Activated B cell treated with CpG ODN at 0.5 μM for 24 hours (primary cell): ENCODE measurements at regions not wholly inside any gene's neighbourhood (a gene's known extent, or its start where the extent isn't known, plus 50 kb on each side); places are given as distances from the start of the nearest gene placed in this dataset.

Source experiments
- ATAC-seq: fragments of 200-7000 bp; cut with Tn5 transposase; one replicate; pipeline ENCODE4 v1.10.0; 2021; ENCODE audit warnings: low read depth, mild to moderate bottlenecking, moderate library complexity
- CTCF ChIA-PET: fragments of 350-600 bp; sonication (Branson Sonifier 250); formaldehyde crosslinking; loops from one replicate; lab custom pipeline; 2021; ENCODE audit warnings: antibody characterized with exemption; lab: Charles Lee
- POLR2A ChIA-PET: fragments of 350-600 bp; sonication (Branson Sonifier 250); formaldehyde crosslinking; loops from one replicate; lab custom pipeline; 2021; ENCODE audit warnings: antibody characterized with exemption; lab: Charles Lee
- DNase-seq: peaks from one replicate; pipeline ENCODE4 v3.0.0; 2022
- H3K27ac Mint-ChIP-seq: one replicate; pipeline ENCODE4 v1.8.0; 2020; ENCODE audit warnings: mixed read lengths
- H3K27me3 Mint-ChIP-seq: one replicate; pipeline ENCODE4 v1.8.0; 2021; ENCODE audit warnings: mixed read lengths
- H3K36me3 Mint-ChIP-seq: one replicate; pipeline ENCODE4 v1.8.0; 2021; ENCODE audit warnings: low read depth, mixed read lengths
- H3K4me1 Mint-ChIP-seq: one replicate; pipeline ENCODE4 v1.8.0; 2021; ENCODE audit warnings: mixed read lengths
- H3K4me3 Mint-ChIP-seq: one replicate; pipeline ENCODE4 v1.8.0; 2020; ENCODE audit warnings: mild to moderate bottlenecking, mixed read lengths
- H3K9me3 Mint-ChIP-seq: one replicate; pipeline ENCODE4 v1.8.0; 2020; ENCODE audit warnings: mixed read lengths
- intact Hi-C: fragments of 100-400 bp; cut with micrococcal nuclease; formaldehyde crosslinking; loops from one replicate; pipeline ENCODE4 v1.15.1; 2024
- TF ChIP-seq, protein P1 (sequence below): fragments of 200-600 bp; IDR thresholded peaks from one replicate; pipeline ENCODE4 v1.8.0; 2022; ENCODE audit warnings: antibody characterized with exemption, mild to moderate bottlenecking

DNA sequence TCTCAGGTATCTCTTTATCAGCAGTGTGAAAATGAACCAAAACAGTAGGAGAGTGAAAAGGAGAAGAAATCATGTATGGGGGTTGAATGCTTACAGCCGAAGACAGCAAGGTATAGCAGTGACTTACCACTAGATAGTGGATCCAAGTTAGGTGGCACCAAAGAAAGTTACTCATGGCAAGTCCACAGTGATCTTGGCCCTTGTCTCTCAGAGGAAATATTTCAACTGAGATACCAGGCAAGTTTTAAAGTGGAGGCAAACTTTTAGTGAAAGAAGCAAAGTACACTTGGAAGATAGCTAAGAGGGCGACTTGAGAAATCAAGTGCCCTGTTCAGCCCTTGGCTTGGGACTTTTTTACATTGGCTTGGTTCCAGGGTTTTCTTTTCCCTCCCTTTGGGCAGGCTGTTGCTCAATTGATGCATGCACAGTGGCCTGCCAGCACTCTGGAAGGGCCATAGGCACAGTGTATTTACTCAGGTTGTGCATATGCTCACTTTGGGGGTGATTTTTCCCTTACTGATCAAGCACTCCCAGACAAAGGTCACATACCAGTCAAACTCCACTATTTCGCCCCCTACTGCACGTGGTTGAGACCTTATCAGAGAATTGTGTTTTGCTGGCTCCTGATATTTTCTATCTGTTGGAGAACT, 329.5 kb upstream of the KHDRBS2 start:
- TF ChIP-seq, protein P1, sequence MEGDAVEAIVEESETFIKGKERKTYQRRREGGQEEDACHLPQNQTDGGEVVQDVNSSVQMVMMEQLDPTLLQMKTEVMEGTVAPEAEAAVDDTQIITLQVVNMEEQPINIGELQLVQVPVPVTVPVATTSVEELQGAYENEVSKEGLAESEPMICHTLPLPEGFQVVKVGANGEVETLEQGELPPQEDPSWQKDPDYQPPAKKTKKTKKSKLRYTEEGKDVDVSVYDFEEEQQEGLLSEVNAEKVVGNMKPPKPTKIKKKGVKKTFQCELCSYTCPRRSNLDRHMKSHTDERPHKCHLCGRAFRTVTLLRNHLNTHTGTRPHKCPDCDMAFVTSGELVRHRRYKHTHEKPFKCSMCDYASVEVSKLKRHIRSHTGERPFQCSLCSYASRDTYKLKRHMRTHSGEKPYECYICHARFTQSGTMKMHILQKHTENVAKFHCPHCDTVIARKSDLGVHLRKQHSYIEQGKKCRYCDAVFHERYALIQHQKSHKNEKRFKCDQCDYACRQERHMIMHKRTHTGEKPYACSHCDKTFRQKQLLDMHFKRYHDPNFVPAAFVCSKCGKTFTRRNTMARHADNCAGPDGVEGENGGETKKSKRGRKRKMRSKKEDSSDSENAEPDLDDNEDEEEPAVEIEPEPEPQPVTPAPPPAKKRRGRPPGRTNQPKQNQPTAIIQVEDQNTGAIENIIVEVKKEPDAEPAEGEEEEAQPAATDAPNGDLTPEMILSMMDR: no peak
- CTCF ChIA-PET: no interaction called here
- Mint-ChIP-seq H3K9me3 (peaks cover 3% of the 10 kb centered on the region), H3K27ac (no peak overlapping the region), H3K4me1 (peaks cover 2% of the 10 kb centered on the region), H3K27me3 (no peaks in the 10 kb centered on the region), H3K36me3 (no peaks in the 10 kb centered on the region), H3K4me3 (no peak overlapping the region)
- no peak for DNase-seq
- POLR2A ChIA-PET: no interaction called here
- intact Hi-C loops: no loop called here
- no peak for ATAC-seq

DNA sequence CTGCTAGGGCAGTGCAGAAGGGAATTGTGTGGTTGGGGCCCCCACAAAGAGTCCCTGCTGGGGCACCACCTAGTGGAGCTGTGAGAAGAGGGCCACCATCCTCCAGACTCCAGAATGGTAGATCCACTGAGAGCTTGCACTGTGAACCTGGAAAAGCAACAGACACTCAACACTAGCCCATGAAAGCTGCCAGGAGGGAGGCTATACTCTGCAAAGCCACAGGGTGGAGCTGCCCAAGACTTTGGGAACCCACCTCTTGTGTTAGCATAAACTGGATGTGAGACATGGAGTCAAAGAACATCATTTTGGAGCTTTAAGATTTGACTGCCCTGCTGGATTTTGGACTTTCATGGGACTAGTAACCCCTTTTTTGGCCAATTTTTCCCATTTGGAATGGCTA, 328.4 kb upstream of the KHDRBS2 start:
- H3K27ac Mint-ChIP-seq: no peak overlapping the region
- intact Hi-C loops: no loop called here
- H3K27me3 Mint-ChIP-seq: no peaks in the 10 kb centered on the region
- TF ChIP-seq, protein P1: no peak
- DNase-seq (no peak), ATAC-seq (no peak)
- peaks cover 8% of the 10 kb centered on the region for H3K9me3 Mint-ChIP-seq
- ChIA-PET CTCF (no interaction called here), POLR2A (no interaction called here)
- H3K4me1 Mint-ChIP-seq: peaks cover 2% of the 10 kb centered on the region
- no peaks in the 10 kb centered on the region for H3K36me3 Mint-ChIP-seq
- H3K4me3 Mint-ChIP-seq: no peak overlapping the region

DNA sequence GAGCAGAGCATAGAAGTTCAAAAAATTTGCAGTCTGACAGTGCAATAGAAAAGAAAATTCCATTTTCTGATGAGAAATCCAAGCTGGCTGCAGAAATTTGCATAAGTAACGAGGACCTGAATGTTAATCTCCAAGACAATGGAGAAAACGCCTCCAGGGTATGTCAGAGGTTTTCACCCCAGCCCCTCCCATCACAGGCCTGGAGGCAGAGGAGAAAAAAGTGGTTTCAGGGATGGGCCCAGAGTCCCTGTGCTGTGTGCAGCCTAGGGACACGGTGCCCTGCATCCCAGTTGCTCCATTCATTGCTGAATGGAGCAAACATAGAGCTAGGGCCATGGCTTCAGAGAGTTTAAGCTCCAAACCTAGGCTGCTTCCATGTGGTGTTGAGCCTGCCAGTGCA, 327.9 kb upstream of the KHDRBS2 start:
- POLR2A ChIA-PET: no interaction called here
- TF ChIP-seq, protein P1: no peak
- DNase-seq: no peak
- H3K27me3 Mint-ChIP-seq: no peaks in the 10 kb centered on the region
- CTCF ChIA-PET: no interaction called here
- H3K27ac Mint-ChIP-seq: no peak overlapping the region
- no peak for ATAC-seq
- H3K4me3 Mint-ChIP-seq: no peak overlapping the region
- peaks cover 8% of the 10 kb centered on the region for H3K9me3 Mint-ChIP-seq
- peaks cover 2% of the 10 kb centered on the region for H3K4me1 Mint-ChIP-seq
- no peaks in the 10 kb centered on the region for H3K36me3 Mint-ChIP-seq
- intact Hi-C loops: no loop called here

DNA sequence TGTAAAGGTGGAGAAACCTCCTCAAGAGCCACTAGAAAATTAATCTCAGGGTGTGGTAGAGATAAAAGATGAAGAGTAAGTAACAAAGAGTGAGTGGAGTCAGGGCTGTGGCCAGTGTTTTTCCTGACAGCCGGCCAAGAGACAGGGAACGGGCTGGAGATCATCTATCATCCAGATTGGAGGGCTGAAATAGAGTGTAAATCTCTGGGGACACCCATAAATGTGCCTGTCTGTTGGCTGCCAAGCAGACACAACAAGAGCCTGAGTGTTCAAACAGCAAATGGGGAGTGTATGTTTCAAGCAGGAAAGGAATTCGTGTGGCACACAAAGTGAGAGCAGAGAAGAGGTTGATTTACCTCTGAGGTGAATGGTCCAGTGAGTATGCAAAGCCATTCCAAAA, 326.4 kb upstream of the KHDRBS2 start:
- CTCF ChIA-PET: no interaction called here
- ATAC-seq (no peak), DNase-seq (no peak)
- no peak overlapping the region for H3K27ac Mint-ChIP-seq
- TF ChIP-seq, protein P1: no peak
- POLR2A ChIA-PET: no interaction called here
- H3K27me3 Mint-ChIP-seq: no peaks in the 10 kb centered on the region
- H3K4me1 Mint-ChIP-seq: peaks cover 2% of the 10 kb centered on the region
- H3K9me3 Mint-ChIP-seq: peaks cover 8% of the 10 kb centered on the region
- H3K4me3 Mint-ChIP-seq: no peak overlapping the region
- no peaks in the 10 kb centered on the region for H3K36me3 Mint-ChIP-seq
- intact Hi-C loops: no loop called here

DNA sequence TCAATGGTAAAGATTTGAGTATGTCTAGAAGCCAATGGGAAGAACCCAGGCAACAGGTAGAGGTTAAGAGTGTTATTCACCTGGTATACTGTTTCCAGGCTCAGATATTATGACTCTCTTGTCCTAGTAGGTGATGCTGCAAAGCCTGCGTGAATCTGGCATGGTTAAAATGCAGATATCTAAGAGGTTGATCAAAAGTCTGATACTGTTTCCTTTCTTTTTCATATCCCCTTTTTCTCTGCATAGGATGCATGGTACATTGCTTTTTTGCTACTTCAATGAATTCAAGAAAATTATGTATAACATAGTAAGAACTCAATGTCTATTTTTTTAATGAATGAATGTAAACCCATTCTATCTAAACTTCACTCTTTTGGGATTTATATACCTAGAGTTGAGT, 284.3 kb upstream of the KHDRBS2 start:
- ATAC-seq (peak; percentile 37), DNase-seq (no peak)
- TF ChIP-seq, protein P1: no peak
- Mint-ChIP-seq H3K27ac (no peak overlapping the region), H3K36me3 (no peaks in the 10 kb centered on the region), H3K4me1 (peaks cover 25% of the 10 kb centered on the region), H3K9me3 (no peaks in the 10 kb centered on the region), H3K27me3 (no peaks in the 10 kb centered on the region), H3K4me3 (peak overlapping the region; percentile 25)
- CTCF ChIA-PET: no interaction called here
- intact Hi-C loops: no loop called here
- POLR2A ChIA-PET: no interaction called here
